HepG2 (cell line): ENCODE measurements at regions not wholly inside any gene's neighbourhood (a gene's known extent, or its start where the extent isn't known, plus 50 kb on each side); places are given as distances from the start of the nearest gene placed in this dataset.

Source experiments
- ATAC-seq: fragments of 200-7000 bp; cut with Tn5 transposase; 3 replicates; pipeline ENCODE4 v1.9.1; 2020; ENCODE audit warnings: mild to moderate bottlenecking, moderate library complexity
- BruUV-seq: library from RNA; stranded (reverse); fragments of 400-500 nt; replicated peaks from 2 replicates; lab custom pipeline; 2021; lab: Mats Ljungman, UMichigan
- CTCF ChIA-PET: fragments of 300-600 bp; formaldehyde crosslinking; extraction: SDS; loops from one replicate; lab custom pipeline; 2021; ENCODE audit warnings: low total read pairs, inconsistent platforms, low intra/inter-chr PET ratio; lab: Yijun Ruan, JAX
- POLR2A ChIA-PET: fragments of 350-600 bp; sonication (Branson Sonifier 250); formaldehyde crosslinking; loops from one replicate; lab custom pipeline; 2020; ENCODE audit warnings: antibody characterized with exemption, inconsistent platforms; lab: Yijun Ruan, JAX
- DNase-seq: peaks from one replicate; pipeline ENCODE4 v3.0.0-alpha.2; 2015; ENCODE audit warnings: low spot score
- FAIRE-seq: peaks from 3 replicates; lab custom pipeline; 2011; peaks lifted over from hg19 to GRCh38; lab: Jason Lieb, UNC
- H2AFZ ChIP-seq: one replicate; pipeline ENCODE4 v1.6.1; 2011; ENCODE audit warnings: low read length, inconsistent platforms
- H3K27ac ChIP-seq: fragments of 300-600 bp; 3 replicates; pipeline ENCODE4 v1.8.0; 2011; ENCODE audit warnings: mixed run types, mild to moderate bottlenecking, mixed read lengths, low read length, inconsistent platforms; ENCODE audit not compliant: insufficient read depth; ENCODE audit errors: extremely low read length
- H3K27me3 ChIP-seq, 2 experiments: fragments of 200-600 bp in 1 of 2; 2 replicates in 1 of 2; 3 replicates in 1 of 2; pipeline versions ENCODE4 v1.6.0 to v1.8.0; 2011; ENCODE audit warnings: low read length in 2 of 2, mild to moderate bottlenecking in 2 of 2, moderate library complexity in 2 of 2, inconsistent platforms in 1 of 2; ENCODE audit not compliant: insufficient read depth in 2 of 2, control insufficient read depth in 1 of 2
- H3K36me3 ChIP-seq, 2 experiments: fragments of 200-600 bp in 1 of 2; replicated peaks in 1 of 2; 2 replicates in 1 of 2; 3 replicates in 1 of 2; pipeline versions ENCODE4 v1.5.1 to v1.8.0; 2011; ENCODE audit warnings: low read length in 2 of 2, inconsistent platforms in 1 of 2; ENCODE audit not compliant: insufficient read depth in 2 of 2, control insufficient read depth in 1 of 2
- H3K4me1 ChIP-seq: 2 replicates; pipeline ENCODE4 v1.5.1; 2012; ENCODE audit warnings: low read length, inconsistent platforms; ENCODE audit not compliant: insufficient read depth
- H3K4me2 ChIP-seq: 2 replicates; pipeline ENCODE4 v1.6.0; 2011; ENCODE audit warnings: low read depth, low read length, inconsistent platforms
- H3K4me3 ChIP-seq, 3 experiments: fragments of 200-600 bp in 1 of 3; sonication (generic), shearing (Covaris generic) in 1 of 3; replicated peaks in 1 of 3; 2 replicates each; pipeline ENCODE4 v1.5.1; 2011 to 2016; ENCODE audit warnings: low read length in 3 of 3, inconsistent platforms in 2 of 3, low read depth in 2 of 3, mild to moderate bottlenecking in 2 of 3, control low read depth in 1 of 3, mixed read lengths in 1 of 3; ENCODE audit not compliant: insufficient read depth in 1 of 3
- H3K79me2 ChIP-seq: one replicate; pipeline ENCODE4 v1.6.1; 2011; ENCODE audit warnings: low read length, inconsistent platforms; ENCODE audit not compliant: insufficient read depth
- H3K9ac ChIP-seq: 2 replicates; pipeline ENCODE4 v1.6.0; 2011; ENCODE audit warnings: mild to moderate bottlenecking, low read depth, low read length, inconsistent platforms; ENCODE audit not compliant: insufficient read depth
- H3K9me3 ChIP-seq: 2 replicates; pipeline ENCODE4 v1.5.1; 2012; ENCODE audit warnings: mild to moderate bottlenecking, low read length
- H4K20me1 ChIP-seq: 2 replicates; pipeline ENCODE4 v1.6.0; 2011; ENCODE audit warnings: inconsistent platforms, mild to moderate bottlenecking, low read length, moderate library complexity; ENCODE audit not compliant: insufficient read depth
- ATF2 ChIP-seq: sonication (generic); formaldehyde crosslinking; IDR thresholded peaks from 2 replicates; pipeline ENCODE4 v1.4.0; 2020; ENCODE audit warnings: missing genetic modification reagents
- KDM2A ChIP-seq: sonication (generic); formaldehyde crosslinking; IDR thresholded peaks from 2 replicates; pipeline ENCODE4 v1.4.0; 2020; ENCODE audit warnings: low read depth, missing genetic modification reagents, borderline replicate concordance
- KDM6A ChIP-seq: IDR thresholded peaks from 2 replicates; pipeline ENCODE4 v1.6.1; 2016; ENCODE audit warnings: low read depth
- MAFF ChIP-seq: IDR thresholded peaks from 2 replicates; pipeline ENCODE4 v1.6.1; 2011; ENCODE audit warnings: low read depth, low read length, improper control_type of control experiment
- MAFK ChIP-seq, 2 experiments: IDR thresholded peaks in 1 of 2; conservative IDR thresholded peaks in 1 of 2; 2 replicates each; pipeline ENCODE4 v1.6.1; 2011; ENCODE audit warnings: improper control_type of control experiment in 2 of 2, low read length in 2 of 2
- MAZ ChIP-seq, 2 experiments: sonication (generic) in 1 of 2; formaldehyde crosslinking in 1 of 2; IDR thresholded peaks; 2 replicates each; pipeline versions ENCODE4 v1.5.0 to v1.6.1; 2012 to 2020; ENCODE audit warnings: low read depth in 2 of 2, mild to moderate bottlenecking in 2 of 2, borderline replicate concordance in 1 of 2, improper control_type of control experiment in 1 of 2, low read length in 1 of 2, missing genetic modification reagents in 1 of 2, moderate library complexity in 1 of 2
- MEF2D ChIP-seq: sonication (generic); formaldehyde crosslinking; IDR thresholded peaks from 2 replicates; pipeline ENCODE4 v1.5.1; 2020; ENCODE audit warnings: mild to moderate bottlenecking, missing genetic modification reagents
- THRA ChIP-seq: sonication (generic); formaldehyde crosslinking; IDR thresholded peaks from 2 replicates; pipeline ENCODE4 v1.4.0; 2020; ENCODE audit warnings: missing genetic modification reagents, borderline replicate concordance
- ZNF24 ChIP-seq: fragments of 450-650 bp; IDR thresholded peaks from 2 replicates; pipeline ENCODE4 v1.6.1; 2017; ENCODE audit warnings: antibody characterized with exemption, mild to moderate bottlenecking
- ZNF710 ChIP-seq: sonication (generic); formaldehyde crosslinking; IDR thresholded peaks from 2 replicates; pipeline ENCODE4 v1.5.0; 2020; ENCODE audit warnings: mild to moderate bottlenecking, missing genetic modification reagents, borderline replicate concordance
- WGBS: methylation state at CpG from one replicate; pipeline ENCODE4 v1.1.6; 2017; ENCODE audit warnings: low lambda C conversion rate; 5-methylcytosine and 5-hydroxymethylcytosine counted together
- in situ Hi-C: cut with HindIII; loops from 2 replicates; pipeline ENCODE4 v1.10.0; 2017; ENCODE audit warnings: low pct_unique_long_range_greater_than_20kb; ENCODE audit not compliant: extremely low pct_ligation_motif_present
- intact Hi-C: fragments of 100-400 bp; cut with micrococcal nuclease; formaldehyde crosslinking; loops from one replicate; pipeline ENCODE4 v1.10.0; 2022; ENCODE audit not compliant: unreplicated experiment
- TF ChIP-seq, protein P1 (sequence below): sonication (generic); formaldehyde crosslinking; IDR thresholded peaks from 2 replicates; pipeline ENCODE4 v1.5.1; 2020; ENCODE audit warnings: mild to moderate bottlenecking, missing genetic modification reagents, moderate library complexity
- TF ChIP-seq, protein P2 (sequence below): sonication (generic); formaldehyde crosslinking; IDR thresholded peaks from 2 replicates; pipeline ENCODE4 v1.8.0; 2022; ENCODE audit warnings: missing genetic modification reagents, mild to moderate bottlenecking, inconsistent platforms, borderline replicate concordance
- TF ChIP-seq, protein P3 (sequence below): sonication (generic); formaldehyde crosslinking; IDR thresholded peaks from 2 replicates; pipeline ENCODE4 v1.8.0; 2022; ENCODE audit warnings: mild to moderate bottlenecking, missing genetic modification reagents, moderate library complexity

DNA sequence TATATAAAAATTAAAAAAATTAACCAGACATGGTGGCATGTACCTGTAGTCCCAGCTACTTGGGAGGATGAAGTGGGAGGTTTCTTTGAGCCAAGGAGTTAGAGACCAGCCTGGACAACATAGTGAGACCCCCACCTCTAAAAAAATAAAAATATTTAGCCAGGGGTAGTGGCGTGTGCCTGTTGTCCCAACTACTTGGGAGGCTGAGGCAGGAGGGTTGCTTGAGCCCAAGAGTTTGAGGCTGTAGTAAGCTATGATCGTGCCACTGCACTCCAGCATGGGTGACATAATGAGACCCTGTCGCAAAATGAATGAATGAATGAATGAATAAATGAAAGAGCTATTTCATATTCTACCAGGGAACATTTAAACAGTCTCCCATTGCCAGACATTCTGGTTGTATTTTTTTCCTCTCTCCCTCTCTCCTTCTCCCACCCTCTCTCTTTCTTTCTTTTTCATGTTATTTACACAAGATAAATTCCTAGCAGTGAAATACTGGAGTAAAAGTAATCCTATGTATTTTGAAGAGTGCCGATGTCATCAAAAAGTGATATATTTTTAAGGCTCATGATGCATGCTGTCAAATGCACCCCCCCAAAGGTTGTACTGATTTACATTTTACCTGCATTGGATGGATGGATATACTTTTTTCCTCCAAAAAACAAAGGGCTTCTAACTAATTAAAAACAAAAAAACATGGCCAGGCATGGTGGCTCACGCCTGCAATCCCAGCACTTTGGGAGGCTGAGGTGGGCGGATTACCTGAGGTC, 194.8 kb upstream of the ZNF217 start:
- H2AFZ ChIP-seq = no peak overlapping the region
- H3K4me3 ChIP-seq = no peak overlapping the region
- no peak overlapping the region for H3K4me2 ChIP-seq
- H3K79me2 ChIP-seq = no peaks in the 10 kb centered on the region
- DNase-seq = no peak
- H3K4me1 ChIP-seq = peaks cover 61% of the 10 kb centered on the region
- 97% methylated on average over 6 of the region's 6 CpGs for WGBS
- CTCF ChIA-PET = no interaction called here
- no peaks in the 10 kb centered on the region for H3K9me3 ChIP-seq
- intact Hi-C loops = loop anchor here (5.0 kb wide), 3 partner anchors 51 to 129 kb away; no protein-coding TSS in a partner anchor
- no peaks in the 10 kb centered on the region for H4K20me1 ChIP-seq
- in situ Hi-C loops = no loop called here
- POLR2A ChIA-PET = interaction anchor here (3.9 to 4.2 kb wide), 2 partner anchors 13 to 23 kb away, joined by 27 to 35 read pairs; no protein-coding TSS in a partner anchor
- H3K36me3 ChIP-seq = no peaks in the 10 kb centered on the region
- ATAC-seq = no peak
- no peaks in the 10 kb centered on the region for H3K27me3 ChIP-seq
- H3K27ac ChIP-seq = no peak overlapping the region
- BruUV-seq = no TSS peak
- no peak for FAIRE-seq
- H3K9ac ChIP-seq = no peak overlapping the region
- TF ChIP-seq KDM2A (CRISPR knock-in tag) (no peak), MAFF (peak; percentile 98), THRA (CRISPR knock-in tag) (no peak), ATF2 (CRISPR knock-in tag) (no peak), MEF2D (no peak), ZNF24 (peak; percentile 46; the same call in 1 of the 2 replicates), ZNF710 (CRISPR knock-in tag) (peak; percentile 37; the same call in 1 of the 2 replicates), KDM6A (no peak), MAFK (conservative IDR thresholded peaks at IDR 0.05 in 1 of 2, IDR thresholded peaks at IDR 0.05 in 1 of 2; ENCODE audit: low read length in 2 of 2) (peak; percentile 98 to 99), MAZ (IDR thresholded peaks at IDR 0.05; ENCODE audit: borderline replicate concordance, low read depth, low read length) (no peak), MAZ (CRISPR knock-in tag; IDR thresholded peaks at IDR 0.05; ENCODE audit: low read depth) (no peak)
- TF ChIP-seq, protein P1, sequence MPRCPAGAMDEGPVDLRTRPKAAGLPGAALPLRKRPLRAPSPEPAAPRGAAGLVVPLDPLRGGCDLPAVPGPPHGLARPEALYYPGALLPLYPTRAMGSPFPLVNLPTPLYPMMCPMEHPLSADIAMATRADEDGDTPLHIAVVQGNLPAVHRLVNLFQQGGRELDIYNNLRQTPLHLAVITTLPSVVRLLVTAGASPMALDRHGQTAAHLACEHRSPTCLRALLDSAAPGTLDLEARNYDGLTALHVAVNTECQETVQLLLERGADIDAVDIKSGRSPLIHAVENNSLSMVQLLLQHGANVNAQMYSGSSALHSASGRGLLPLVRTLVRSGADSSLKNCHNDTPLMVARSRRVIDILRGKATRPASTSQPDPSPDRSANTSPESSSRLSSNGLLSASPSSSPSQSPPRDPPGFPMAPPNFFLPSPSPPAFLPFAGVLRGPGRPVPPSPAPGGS (CRISPR knock-in tag) = 0 out of 2 replicates have a peak, but pooled peaks have one; percentile 9
- TF ChIP-seq, protein P2, sequence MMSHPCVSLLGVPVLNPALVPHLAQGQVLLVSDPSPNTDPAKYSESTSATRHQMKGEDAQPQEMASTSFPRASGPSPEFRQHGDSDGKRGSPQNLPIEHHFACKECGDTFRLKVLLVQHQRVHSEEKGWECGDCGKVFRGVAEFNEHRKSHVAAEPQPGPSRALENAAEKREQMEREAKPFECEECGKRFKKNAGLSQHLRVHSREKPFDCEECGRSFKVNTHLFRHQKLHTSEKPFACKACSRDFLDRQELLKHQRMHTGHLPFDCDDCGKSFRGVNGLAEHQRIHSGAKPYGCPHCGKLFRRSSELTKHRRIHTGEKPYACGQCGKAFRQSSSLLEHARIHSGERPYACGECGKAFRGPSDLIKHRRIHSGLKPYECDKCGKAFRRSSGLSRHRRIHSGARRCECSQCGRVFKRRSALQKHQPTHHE (CRISPR knock-in tag) = no peak
- TF ChIP-seq, protein P3, sequence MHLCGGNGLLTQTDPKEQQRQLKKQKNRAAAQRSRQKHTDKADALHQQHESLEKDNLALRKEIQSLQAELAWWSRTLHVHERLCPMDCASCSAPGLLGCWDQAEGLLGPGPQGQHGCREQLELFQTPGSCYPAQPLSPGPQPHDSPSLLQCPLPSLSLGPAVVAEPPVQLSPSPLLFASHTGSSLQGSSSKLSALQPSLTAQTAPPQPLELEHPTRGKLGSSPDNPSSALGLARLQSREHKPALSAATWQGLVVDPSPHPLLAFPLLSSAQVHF (CRISPR knock-in tag) = no peak
